HuH-7.5 (cell line): ENCODE measurements at regions not wholly inside any gene's neighbourhood (a gene's known extent, or its start where the extent isn't known, plus 50 kb on each side); places are given as distances from the start of the nearest gene placed in this dataset.
"Not testable (repeated sequence)": the region's sequence is repeated elsewhere in the genome, so short reads cannot be mapped to it uniquely, and the experiment has no call there.

ENCODE experiments used
- DNase-seq: peaks from one replicate; pipeline ENCODE4 v3.0.0; 2011; ENCODE audit warnings: low spot score

DNA sequence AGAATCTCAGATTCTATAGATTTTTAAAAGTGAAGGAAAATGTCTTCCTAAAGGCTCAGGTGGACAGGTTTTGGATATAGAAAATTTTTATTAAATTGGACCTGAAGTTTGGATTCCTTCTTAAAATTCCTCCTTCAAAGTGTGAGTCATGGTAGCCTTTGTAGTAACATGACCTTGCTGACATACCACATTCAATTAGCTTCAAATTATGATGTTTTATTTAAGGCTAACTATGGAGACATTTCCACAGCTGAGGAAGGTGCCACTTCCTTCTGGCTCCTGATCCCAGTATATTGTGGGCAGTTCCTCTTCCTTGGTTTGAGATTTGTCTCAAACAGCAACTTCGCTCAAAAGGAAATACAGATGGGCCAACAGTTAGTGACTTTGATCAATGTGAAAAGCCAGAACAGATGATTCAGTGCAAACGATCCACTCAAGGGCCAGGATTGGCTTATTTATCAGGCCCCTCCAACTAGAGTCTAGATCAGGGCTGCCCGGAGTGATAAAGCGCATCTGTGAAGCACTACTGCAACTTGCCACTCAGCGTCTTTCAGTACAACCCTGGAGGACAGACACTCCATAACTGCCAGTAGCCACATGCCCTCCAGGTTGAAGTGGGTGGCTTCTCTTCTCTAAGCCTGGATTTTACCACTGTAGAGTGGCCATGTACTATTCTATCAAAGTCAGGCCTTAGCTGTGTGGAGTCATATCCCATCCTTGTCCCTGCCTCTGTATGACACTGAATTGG is 573.5 kb downstream of the KIF20B start:
- DNase-seq, result no peak

DNA sequence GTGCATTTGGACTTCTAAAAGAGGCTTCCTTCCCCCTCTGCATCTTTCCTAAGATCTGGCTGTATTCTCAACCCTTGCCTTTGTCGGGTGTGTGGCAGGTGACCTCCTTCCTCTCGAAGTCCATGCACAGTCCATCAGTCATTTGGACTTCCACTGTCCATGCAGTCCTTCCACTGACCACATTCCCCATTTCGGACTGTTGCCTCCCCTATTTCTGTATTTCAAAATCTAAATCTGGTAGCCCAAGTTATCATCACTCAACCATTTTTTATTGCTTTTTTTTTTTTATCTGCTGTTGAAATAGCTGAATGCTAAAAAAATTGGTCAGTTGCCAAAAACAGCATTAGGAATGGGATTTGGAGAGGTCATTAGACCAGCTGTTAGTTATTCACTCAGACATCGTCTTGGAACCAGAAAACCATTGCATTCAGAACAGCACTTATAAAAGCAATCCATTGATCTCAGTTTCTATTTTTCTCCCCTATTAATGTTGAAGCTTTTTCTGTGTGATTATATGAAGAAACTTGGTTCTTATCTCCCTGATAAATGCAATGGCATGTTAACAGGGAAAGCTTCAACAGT is 575.6 kb downstream of the KIF20B start:
- no peak for DNase-seq

DNA sequence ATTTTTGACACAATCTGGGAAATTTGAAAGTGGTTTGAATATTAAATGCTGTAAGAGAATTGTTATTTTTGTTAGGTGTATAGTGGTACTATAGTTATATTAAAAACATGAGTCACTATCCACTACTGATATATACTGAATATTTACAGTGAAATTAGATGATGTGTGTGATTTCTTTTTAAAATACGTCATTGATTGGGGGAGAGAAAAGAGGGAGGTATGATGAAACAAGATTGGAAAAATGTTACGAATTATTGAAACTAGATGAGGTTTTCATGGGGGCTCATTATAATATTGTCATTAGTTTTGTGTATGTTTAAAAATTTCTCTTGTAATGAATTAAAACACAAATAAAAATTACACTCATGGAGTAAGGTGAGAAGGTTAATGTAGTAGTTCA is 571.4 kb downstream of the HTR7 start:
- no peak for DNase-seq

DNA sequence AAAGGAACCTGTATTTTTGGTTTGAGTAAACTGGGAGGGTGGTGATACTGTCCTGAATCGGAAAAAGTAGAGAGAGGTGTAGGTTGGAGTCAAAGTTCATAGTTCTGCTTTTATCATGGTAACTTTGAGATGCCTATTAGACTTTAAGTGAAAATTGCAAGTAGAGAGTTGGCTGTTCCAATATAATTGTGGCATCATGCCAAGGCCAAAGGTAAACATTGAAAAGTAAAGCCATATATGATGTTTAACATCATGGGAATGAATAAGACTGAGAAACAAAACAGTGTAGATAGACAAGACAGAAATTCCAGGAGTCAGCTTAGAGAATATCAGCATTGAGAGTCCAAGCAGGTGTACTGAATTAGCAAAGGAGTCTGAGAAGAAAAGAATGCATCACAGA is 570.9 kb downstream of the HTR7 start:
- DNase-seq, result no peak

DNA sequence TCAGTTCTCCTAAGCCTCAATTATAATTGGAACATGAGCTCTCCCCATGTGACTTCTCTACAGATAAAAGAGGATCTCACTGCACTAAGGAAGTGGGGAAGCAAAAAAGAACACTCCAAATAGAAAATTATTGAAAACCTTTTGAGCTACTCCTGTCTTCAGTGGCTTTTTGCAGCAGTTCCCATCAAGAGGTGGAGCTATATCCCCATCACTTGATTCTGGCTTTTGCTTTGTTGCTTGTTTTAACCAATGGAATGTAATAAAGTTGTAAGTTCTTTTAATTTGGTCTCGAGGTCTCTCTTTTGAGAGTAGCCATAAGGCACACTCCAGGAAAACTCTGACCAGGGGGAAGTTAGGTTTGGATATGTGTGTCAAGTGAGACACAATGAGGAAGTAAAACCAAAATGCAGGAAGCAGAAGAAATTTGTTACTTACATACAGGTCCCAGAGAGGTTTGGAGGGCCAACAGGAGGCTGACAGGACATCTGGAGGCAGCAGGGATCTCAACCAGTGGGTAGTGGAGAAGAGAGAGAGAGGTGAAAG is 569.4 kb downstream of the HTR7 start:
- DNase-seq, result no peak

DNA sequence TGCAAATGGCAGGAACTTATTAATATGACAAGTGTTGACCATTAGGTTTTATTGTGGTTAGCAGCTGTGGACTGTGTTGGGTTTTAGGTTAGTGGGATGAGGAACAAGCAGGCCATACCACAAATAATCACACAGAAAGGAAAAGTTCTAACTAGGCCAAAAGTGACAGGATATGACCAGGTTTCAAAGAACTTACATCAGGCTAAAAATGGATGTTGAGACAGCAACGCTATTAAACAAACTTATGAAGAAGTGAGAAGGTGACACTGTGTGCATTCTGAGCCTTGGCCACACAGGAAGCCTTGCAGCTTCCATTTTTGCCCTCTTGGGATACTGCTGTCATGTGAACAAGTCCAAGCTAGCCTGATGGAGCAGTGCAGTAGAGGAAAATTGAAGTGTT is 568.8 kb downstream of the HTR7 start:
- no peak for DNase-seq

DNA sequence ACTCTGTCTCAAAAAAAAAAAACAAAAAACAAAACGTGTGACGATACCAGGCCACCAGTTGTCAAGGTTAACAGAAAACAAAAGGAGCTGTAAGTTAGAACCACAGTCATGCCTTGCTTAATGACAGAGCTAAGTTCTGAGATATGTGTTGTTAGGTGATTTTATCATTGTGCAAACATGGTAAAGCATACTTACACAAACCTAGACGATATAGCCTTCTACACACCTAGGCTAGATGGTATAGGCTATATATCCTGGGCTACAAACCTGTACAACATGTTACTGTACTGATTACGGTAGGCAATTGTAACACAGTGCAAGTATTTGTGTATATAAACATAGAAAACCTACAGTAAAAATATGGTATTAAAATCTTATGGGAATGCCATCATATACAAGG is 564.2 kb downstream of the HTR7 start:
- DNase-seq, result no peak

DNA sequence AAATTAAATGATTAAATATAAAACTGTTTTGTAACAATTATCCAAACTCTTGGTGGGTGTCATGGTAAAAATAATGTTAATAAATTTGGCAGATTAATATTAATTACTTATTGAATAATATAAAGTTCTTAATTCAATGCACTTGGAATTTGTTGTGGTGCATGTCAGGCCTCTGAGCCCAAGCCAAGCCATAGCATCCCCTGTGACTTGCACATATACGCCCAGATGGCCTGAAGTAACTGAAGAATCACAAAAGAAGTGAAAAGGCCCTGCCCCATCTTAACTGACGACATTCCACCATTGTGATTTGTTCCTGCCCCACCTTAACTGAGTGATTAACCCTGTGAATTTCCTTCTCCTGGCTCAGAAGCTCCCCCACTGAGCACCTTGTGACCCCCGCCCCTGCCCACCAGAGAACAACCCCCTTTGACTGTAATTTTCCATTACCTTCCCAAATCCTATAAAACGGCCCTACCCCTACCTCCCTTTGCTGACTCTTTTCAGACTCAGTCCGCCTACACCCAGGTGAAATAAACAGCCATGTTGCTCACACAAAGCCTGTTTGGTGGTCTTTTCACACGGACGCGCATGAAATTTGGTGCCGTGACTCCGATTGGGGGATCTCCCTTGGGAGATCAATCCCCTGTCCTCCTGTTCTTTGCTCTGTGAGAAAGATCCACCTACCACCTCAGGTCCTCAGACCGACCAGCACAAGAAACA is 562.9 kb downstream of the HTR7 start:
- not testable (repeated sequence) for DNase-seq

DNA sequence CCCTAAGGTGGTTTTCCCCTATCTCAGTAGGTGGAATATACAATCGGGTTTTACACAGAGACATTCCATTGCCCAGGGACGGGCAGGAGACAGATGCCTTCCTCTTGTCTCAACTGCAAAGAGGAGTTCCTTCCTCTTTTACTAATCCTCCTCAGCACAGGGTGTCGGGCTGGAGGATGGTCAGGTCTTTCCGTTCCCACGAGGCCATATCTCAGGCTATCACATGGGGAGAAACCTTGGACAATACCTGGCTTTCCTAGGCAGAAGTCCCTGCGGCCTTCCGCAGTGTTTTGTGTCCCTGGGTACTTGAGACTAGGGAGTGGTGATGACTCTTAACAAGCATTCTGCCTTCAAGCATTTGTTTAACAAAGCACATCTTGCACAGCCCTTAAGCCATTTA is 555.8 kb downstream of the HTR7 start:
- not testable (repeated sequence) for DNase-seq

DNA sequence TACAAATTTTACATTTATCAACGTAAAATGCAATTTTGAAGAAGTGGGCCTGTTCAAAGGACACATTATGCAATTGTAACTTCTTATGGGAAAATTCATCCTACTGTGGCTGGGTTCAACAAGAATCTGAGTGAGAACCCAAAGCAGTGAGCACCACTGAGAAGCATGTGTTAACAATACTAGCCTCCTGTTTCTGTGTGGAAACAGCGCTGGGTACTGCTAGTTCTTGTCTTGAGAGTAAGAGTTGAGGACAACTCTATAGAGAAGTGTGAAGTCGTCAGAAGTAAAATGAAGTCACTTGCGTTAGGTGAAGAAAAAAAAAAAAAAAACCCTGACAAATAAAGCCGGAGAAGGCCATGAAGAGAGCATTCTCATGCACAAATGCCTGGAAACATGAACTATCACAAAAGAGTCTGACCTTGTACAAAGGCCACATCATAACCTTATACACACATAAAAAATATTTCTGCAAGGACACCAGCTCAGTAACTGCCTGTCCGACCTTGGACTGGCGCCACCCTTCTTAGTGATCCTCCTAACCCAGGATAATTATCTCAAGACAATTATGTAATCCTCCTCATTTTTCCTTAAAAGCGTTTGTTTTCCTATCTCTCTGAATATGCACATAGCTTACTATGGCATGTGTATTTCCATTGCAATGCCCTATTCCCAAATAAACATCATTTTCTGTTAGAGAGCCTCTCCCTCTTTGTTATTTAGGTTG is 554.9 kb downstream of the HTR7 start:
- no peak for DNase-seq

DNA sequence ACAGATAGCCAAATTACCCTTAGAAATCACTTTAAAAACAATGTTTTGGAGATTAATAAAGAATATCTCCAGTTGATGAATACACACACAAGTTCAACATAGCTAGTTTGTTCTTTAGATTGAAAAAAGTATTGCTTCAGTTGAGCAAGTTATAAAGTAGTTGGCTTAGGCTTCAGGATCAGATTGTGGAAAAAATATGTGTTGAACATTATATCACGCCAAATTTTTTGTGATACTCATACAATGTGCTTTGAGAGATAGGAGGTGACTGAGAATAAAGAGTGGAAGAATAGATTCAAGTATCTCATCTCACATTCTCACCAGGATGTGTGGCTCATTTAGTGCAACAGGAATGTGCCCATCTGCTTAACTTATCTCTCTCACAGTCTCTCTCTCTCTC is 553.3 kb downstream of the HTR7 start:
- DNase-seq, result no peak

DNA sequence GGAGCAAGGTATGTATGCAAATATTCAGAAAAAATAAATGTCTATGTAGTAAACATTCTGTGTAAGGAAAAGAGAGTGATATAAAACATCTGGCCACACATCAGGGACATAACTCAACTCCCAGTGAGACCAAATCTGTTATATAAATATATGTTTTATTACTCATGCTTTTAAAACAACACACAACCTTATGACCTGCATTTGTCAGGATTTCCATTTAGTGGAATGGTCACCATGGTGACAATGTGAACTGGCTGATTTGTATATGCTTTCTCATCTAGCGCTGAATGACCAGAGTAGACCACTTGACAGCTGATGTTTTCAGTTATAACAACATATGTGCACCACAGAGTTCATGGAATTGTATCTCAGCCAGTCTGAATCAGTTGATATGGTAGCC is 551.7 kb downstream of the HTR7 start:
- DNase-seq, result no peak

DNA sequence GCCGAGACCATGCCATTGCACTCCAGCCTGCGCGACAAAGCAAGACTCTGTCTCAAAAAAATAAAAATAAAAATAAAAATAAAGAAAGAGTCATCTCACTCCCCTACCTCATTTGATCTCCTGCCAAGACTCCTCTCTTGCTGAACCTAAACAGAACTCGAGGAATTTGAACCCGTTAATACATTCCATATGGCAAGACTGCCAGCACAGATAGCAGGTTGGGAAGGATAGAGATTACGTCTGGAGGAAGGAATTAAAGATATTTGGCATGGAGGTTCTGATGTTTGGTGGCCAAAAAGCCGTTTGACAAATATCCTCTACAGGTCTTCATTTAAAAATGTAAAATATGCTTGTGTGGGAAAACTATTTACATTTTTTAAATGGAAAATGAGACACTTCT is 549.6 kb downstream of the HTR7 start:
- DNase-seq, result no peak

DNA sequence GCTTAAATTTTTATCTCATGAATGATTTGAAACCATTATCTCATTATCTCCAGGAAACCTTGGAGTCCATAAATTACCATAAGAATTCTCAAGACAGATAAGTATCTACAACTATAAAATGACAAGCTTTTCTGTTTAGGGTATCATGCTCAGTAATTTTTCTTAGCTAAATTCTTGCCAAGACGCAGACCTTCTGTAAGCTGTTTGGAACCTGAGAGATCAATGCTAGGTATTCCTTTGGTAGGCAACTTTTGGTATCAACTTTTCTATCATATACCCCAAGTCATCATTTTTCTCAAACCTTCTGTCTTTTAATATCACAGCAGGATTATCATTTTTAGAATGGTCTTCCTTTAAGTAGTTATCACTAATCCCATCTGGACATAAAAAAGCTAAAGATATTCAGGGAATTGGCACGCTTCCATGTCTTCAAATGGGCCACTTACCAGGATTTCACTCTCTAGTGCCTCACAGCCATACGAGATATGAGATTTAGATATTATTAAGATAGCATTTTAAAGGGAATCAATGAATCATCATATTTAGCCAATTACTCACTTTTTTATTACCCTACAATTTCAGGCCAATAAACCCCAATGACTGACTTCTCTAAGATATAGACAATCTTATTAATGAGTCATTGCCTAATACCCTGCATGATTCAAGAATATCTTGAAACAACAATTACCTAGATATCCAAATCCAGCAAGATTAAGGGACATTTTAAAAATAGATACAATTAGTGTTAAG is 544.1 kb downstream of the HTR7 start:
- DNase-seq, result no peak

DNA sequence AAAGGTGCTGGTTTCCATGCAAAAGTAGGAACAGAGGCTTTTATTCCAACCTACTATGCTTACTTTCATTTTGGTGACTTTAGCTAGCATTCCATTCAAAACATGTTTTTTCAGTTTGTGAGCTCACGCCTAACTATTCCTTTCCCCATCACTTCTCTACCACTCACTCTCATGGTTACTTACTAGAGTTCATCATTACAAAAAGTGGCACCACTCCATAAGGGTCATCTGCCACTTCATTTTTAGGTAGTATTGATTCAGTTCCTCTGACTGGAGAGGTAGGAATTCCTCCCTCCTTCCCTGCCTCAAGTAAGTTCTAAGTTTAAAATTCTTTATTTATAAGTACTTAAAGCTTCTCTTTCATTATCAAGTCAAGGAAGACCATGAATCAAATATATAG is 543.1 kb downstream of the HTR7 start:
- DNase-seq, result no peak

DNA sequence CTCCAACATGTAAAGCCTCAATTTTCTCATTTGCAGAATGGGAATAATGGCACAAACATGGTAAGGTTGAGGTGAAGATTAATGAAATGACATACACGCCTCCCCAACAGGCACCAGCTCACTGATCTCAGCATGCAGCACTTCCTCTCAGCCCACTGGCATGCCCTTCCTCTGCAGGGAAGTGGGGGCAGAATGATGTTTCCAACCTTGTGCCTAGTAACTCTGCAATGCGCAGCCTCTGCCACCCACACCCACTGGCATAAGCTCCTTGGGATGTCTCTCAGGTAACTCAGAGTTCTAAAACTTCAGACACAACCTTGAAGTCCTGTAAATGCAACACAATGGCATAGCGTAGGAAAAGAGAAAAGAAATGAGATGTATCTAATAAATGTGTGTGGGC is 540.7 kb downstream of the HTR7 start:
- no peak for DNase-seq

DNA sequence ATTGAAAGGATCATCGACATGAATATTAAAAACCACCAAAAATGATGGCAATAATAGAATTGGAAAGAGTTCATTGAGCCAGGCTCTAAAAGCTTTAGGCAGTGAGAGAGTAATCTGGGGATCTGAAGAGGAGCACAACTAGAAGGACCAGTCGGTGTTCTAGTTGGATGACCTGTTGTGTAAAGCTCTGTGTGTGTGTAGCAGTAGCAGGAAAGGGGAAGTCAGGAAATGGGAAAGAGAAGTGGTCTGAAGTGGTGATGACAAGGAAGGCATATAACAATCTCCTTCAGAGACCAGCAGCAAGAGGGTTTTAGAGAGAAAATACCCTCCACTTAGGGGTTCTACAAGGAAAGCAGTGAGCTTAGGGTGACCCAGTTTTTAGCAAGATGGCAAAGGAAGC is 539.2 kb downstream of the HTR7 start:
- no peak for DNase-seq

DNA sequence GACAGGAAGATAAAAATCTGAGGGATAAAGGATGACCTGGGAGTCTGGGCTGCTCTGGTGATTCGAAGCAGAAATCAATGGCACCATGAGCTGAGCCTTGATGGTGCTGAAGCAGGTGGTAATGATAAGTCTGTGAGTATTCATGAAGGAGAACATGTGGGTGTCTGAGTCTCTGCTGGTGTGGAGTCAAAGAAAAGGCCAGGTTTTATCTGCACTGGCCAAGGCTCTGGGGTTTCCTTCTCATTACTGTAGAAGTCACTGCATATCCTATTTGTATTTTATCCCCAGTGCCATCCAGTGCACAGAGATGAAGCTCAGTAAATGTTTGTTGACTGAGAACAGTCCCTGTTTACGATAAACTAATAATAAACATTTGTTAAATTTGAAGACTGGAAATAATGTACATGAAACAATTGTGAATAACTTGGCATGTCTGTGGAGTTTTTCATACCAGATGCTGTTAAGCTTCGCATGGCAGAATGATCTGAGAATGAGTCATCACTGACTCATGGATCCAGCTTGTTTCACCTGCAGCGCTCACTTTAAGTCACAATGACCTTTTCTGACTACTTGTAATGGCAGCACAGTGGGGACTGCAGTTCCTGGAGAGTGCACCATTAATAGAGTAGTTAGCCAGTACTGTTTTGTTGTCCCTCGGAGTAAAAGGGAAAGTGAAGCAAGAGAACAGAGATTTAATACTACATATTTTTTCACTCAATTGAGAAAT is 538.5 kb downstream of the HTR7 start:
- no peak for DNase-seq

DNA sequence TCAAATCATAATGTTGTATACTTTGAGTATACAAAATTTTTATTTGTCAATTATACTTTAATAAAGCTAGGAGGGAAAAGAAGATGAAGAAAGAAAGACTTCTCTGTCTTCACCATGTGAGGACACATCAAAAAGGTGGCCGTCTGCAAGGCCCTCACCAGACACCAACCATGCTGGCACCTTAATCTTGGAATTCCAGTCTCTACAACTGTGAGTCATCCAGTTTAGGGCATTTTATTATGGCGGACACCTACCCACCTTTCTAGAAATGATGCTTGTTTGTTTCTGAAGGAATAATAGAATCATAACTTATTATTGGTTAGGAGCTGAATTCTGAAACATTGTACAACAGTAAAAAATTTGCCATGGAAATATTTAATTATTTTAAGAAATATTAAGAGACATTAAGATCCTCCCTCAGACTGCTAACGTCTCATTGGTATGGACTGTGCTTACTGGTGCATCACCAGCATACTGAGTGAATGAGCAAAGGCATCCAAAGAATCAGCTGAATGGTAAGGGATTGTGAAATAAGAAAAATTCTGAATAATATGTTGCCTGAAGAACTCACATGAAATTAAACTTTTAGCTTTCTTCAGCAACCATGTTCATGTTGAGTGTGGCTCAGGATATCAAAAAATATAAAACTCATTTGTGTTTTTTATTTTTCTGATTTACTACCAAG is 536.6 kb downstream of the HTR7 start:
- no peak for DNase-seq

DNA sequence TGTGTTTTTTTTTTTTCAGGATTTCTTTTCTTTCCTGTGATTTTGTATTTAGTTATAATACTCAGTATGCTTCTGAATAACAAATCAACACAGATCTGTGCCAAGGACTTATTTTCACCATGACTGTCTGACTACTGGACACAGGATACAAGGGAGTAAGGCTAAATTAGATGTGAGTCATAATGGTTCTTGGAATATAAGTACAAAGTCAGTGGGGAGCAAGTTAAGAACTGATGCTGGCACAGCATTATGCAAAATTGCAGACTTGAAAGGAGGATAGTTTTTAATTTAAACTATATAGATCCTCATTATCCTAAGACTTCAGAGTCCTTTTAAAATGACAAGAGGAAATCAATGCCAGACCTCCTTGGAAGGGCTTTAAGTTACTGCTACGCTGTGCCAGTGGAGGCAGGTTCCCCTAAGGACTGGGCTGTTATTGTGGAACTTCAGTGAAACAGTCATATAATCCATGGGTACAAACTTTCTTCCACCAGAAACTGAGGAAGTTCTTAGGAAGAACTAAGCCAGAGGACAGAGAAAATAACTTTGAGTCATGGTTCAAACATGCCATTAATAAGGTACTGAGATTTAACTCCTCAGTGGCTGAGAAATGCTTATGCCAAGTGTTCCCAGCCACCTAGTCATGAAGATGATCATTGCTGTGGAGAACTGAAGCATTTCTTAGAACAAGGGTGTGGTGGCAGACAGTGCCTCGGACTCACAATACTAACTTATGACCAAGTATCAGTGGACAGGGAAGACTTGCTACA is 531.2 kb downstream of the HTR7 start:
- DNase-seq, result no peak
